Urothelium cell line (cell line): ENCODE measurements at regions not wholly inside any gene's neighbourhood (a gene's known extent, or its start where the extent isn't known, plus 50 kb on each side); places are given as distances from the start of the nearest gene placed in this dataset.

Source experiments
- DNase-seq: peaks from one replicate; pipeline ENCODE4 v3.0.0; 2011; ENCODE audit warnings: low spot score, mixed read lengths
- FAIRE-seq: peaks from 2 replicates; lab custom pipeline; 2011; peaks lifted over from hg19 to GRCh38; lab: Jason Lieb, UNC

- DNase-seq = no peak
- no peak for FAIRE-seq
These were observed 229.3 kb downstream of the IDS start for GRCh38 chrX:149275836-149276235.

- no peak for FAIRE-seq
- DNase-seq = peak; percentile 3
These were observed 230.5 kb downstream of the IDS start for GRCh38 chrX:149274516-149275105.

GRCh38 chrX:149272690-149273463 is 232.2 kb downstream of the IDS start:
- DNase-seq = no peak
- no peak for FAIRE-seq

GRCh38 chrX:149267878-149268813 is 237.0 kb downstream of the IDS start:
- no peak for FAIRE-seq
- no peak for DNase-seq

- FAIRE-seq (no peak), DNase-seq (no peak)
These were observed 243.0 kb downstream of the IDS start for GRCh38 chrX:149262086-149262485.

GRCh38 chrX:149259241-149259640 is 245.9 kb downstream of the IDS start:
- FAIRE-seq = no peak

GRCh38 chrX:149255860-149256259 is 249.2 kb downstream of the IDS start:
- no peak for DNase-seq
- FAIRE-seq = no peak

More at GRCh38 chrX:149259241-149259640, 245.9 kb downstream of the IDS start:
- peak; percentile 33 for DNase-seq

- FAIRE-seq = no peak
These were observed 257.0 kb downstream of the IDS start for GRCh38 chrX:149248073-149248625.

GRCh38 chrX:149230689-149231088 is 274.4 kb downstream of the IDS start:
- DNase-seq (no peak), FAIRE-seq (no peak)

More at GRCh38 chrX:149248073-149248625, 257.0 kb downstream of the IDS start:
- no peak for DNase-seq

- DNase-seq (no peak), FAIRE-seq (no peak)
These were observed 281.3 kb downstream of the IDS start for GRCh38 chrX:149223854-149224253.

GRCh38 chrX:149222040-149222439 is 283.1 kb downstream of the IDS start:
- DNase-seq = no peak
- no peak for FAIRE-seq

- no peak for DNase-seq
- no peak for FAIRE-seq
These were observed 283.9 kb downstream of the IDS start for GRCh38 chrX:149221230-149221629.

GRCh38 chrX:149213264-149213663 is 291.8 kb downstream of the IDS start:
- no peak for FAIRE-seq

GRCh38 chrX:149208307-149208706 is 296.8 kb downstream of the IDS start:
- FAIRE-seq (no peak), DNase-seq (no peak)

More at GRCh38 chrX:149213264-149213663, 291.8 kb downstream of the IDS start:
- DNase-seq = no peak

GRCh38 chrX:149207518-149207917 is 297.6 kb downstream of the IDS start:
- DNase-seq (no peak), FAIRE-seq (no peak)

GRCh38 chrX:149205937-149206336 is 299.2 kb downstream of the IDS start:
- DNase-seq (no peak), FAIRE-seq (no peak)

GRCh38 chrX:149205081-149205480 is 300.0 kb downstream of the IDS start:
- FAIRE-seq (no peak), DNase-seq (no peak)

GRCh38 chrX:149199734-149200133 is 305.4 kb downstream of the IDS start:
- DNase-seq = no peak
- FAIRE-seq = no peak

GRCh38 chrX:149198980-149199732 is 305.9 kb downstream of the IDS start:
- FAIRE-seq (no peak), DNase-seq (no peak)

GRCh38 chrX:149185087-149185486 is 320.0 kb downstream of the IDS start:
- peak; percentile 2 for DNase-seq

More at GRCh38 chrX:149185087-149185486, 320.0 kb downstream of the IDS start:
- FAIRE-seq = no peak
